OCI-LY7 (cell line): ENCODE measurements at regions not wholly inside any gene's neighbourhood (a gene's known extent, or its start where the extent isn't known, plus 50 kb on each side); places are given as distances from the start of the nearest gene placed in this dataset.

Source experiments
- BruUV-seq: library from RNA; stranded (reverse); fragments of 400-500 nt; replicated peaks from 2 replicates; lab custom pipeline; 2021; lab: Mats Ljungman, UMichigan
- CTCF ChIA-PET: fragments of 300-600 bp; sonication (Branson Sonifier 250); formaldehyde crosslinking; loops from one replicate; lab custom pipeline; 2022; ENCODE audit warnings: antibody characterized with exemption; ENCODE audit not compliant: unreplicated experiment; lab: Charles Lee
- POLR2A ChIA-PET: fragments of 300-600 bp; sonication (Branson Sonifier 250); formaldehyde crosslinking; loops from one replicate; lab custom pipeline; 2022; ENCODE audit warnings: antibody characterized with exemption; lab: Charles Lee
- DNase-seq: peaks from one replicate; pipeline ENCODE4 v3.0.0-alpha.2; 2015; ENCODE audit warnings: low spot score
- H2AFZ ChIP-seq: fragments of 200-600 bp; sonication (generic), shearing (Covaris generic); 2 replicates; pipeline ENCODE4 v1.6.1; 2014; ENCODE audit warnings: mild to moderate bottlenecking, antibody characterized with exemption, low read length, moderate library complexity
- H3K27ac ChIP-seq: fragments of 200-600 bp; sonication (generic); 2 replicates; pipeline ENCODE4 v1.5.1; 2014; ENCODE audit warnings: mixed run types, low read depth, mild to moderate bottlenecking, moderate library complexity, low read length, inconsistent platforms; ENCODE audit not compliant: poor library complexity, severe bottlenecking
- H3K36me3 ChIP-seq: fragments of 200-600 bp; sonication (generic); 2 replicates; pipeline ENCODE4 v1.6.1; 2014; ENCODE audit warnings: mild to moderate bottlenecking, antibody characterized with exemption, low read length, moderate library complexity, mixed read lengths; ENCODE audit not compliant: insufficient read depth
- H3K4me1 ChIP-seq: fragments of 200-600 bp; sonication (generic); 2 replicates; pipeline ENCODE4 v1.5.1; 2014; ENCODE audit warnings: mild to moderate bottlenecking, low read length; ENCODE audit not compliant: insufficient read depth, poor library complexity, severe bottlenecking
- H3K4me2 ChIP-seq: fragments of 200-600 bp; sonication (generic); 2 replicates; pipeline ENCODE4 v1.6.1; 2014; ENCODE audit warnings: mild to moderate bottlenecking, low read length
- H3K4me3 ChIP-seq: fragments of 200-600 bp; sonication (generic); 2 replicates; pipeline ENCODE4 v1.5.1; 2014; ENCODE audit warnings: mild to moderate bottlenecking, low read depth, low read length; ENCODE audit not compliant: poor library complexity, severe bottlenecking
- H3K79me2 ChIP-seq: fragments of 200-600 bp; sonication (generic); 2 replicates; pipeline ENCODE4 v1.6.1; 2016; ENCODE audit warnings: low read depth, mild to moderate bottlenecking, low read length, moderate library complexity, mixed read lengths; ENCODE audit not compliant: insufficient read depth
- H3K9me2 ChIP-seq: fragments of 200-600 bp; sonication (generic); 2 replicates; pipeline ENCODE4 v1.6.1; 2016; ENCODE audit warnings: mild to moderate bottlenecking, low read length, mixed read lengths; ENCODE audit not compliant: insufficient read depth
- H3K9me3 ChIP-seq: fragments of 200-600 bp; sonication (generic); 2 replicates; pipeline ENCODE4 v1.6.1; 2014; ENCODE audit warnings: mild to moderate bottlenecking, mixed run types, low read length, mixed read lengths
- H4K20me1 ChIP-seq: fragments of 200-600 bp; sonication (generic); 2 replicates; pipeline ENCODE4 v1.6.1; 2014; ENCODE audit warnings: mild to moderate bottlenecking, antibody characterized with exemption, low read length, moderate library complexity, mixed read lengths; ENCODE audit not compliant: insufficient read depth
- CTCF ChIP-seq: fragments of 200-600 bp; sonication (generic); conservative IDR thresholded peaks from 2 replicates; pipeline ENCODE4 v1.5.1; 2014; ENCODE audit warnings: mild to moderate bottlenecking, antibody characterized with exemption, low read length, moderate library complexity, mixed read lengths
- EZH2phosphoT487 ChIP-seq: fragments of 200-600 bp; sonication (generic); IDR thresholded peaks from 2 replicates; pipeline ENCODE4 v1.6.1; 2018; ENCODE audit warnings: low read depth, borderline replicate concordance, mild to moderate bottlenecking, mixed run types, antibody characterized with exemption, low read length, moderate library complexity, mixed read lengths
- intact Hi-C: fragments of 100-400 bp; cut with micrococcal nuclease; formaldehyde crosslinking; loops from one replicate; pipeline ENCODE4 v1.10.0; 2022; ENCODE audit not compliant: unreplicated experiment

GRCh38 chr3:128567705-128568356 lies 74.8 kb upstream of the GATA2 start:
- Histone ChIP-seq H2AFZ (no peak overlapping the region), H3K4me1 (no peaks in the 10 kb centered on the region), H3K4me2 (no peak overlapping the region), H3K27ac (no peak overlapping the region), H3K79me2 (no peaks in the 10 kb centered on the region), H3K9me3 (no peaks in the 10 kb centered on the region), H3K4me3 (no peak overlapping the region), H3K36me3 (no peaks in the 10 kb centered on the region), H4K20me1 (no peaks in the 10 kb centered on the region), H3K9me2 (no peaks in the 10 kb centered on the region)
- BruUV-seq = no TSS peak
- no peak for TF ChIP-seq EZH2phosphoT487
- no peak for TF ChIP-seq CTCF
- CTCF ChIA-PET = no interaction called here
- DNase-seq = no peak
- intact Hi-C loops = no loop called here
- POLR2A ChIA-PET = interaction anchor here (0.8 kb wide), 1 partner anchor 14 kb away, joined by 3 read pairs; no protein-coding TSS in a partner anchor

DNA sequence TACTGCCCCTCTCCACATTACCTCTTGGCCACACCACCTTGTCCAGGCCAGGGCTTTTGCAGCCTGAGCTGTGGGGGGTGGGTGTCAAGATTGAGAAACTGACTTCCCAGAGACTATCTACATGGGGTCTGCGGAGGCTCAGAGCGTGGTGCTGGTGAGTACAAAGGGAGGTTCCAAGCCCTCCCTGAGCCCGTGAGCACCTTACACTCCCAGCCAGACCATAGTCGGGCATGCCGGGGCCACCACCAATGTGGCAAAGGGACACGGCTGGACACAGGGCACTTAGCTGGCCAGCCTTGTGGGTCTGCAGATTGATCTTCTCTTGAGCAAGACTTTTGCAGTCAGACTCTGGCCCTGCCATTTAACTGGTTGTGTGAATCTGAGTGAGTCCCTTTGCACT lies 74.1 kb upstream of the GATA2 start:
- intact Hi-C loops = no loop called here
- H3K79me2 ChIP-seq = no peaks in the 10 kb centered on the region
- no peak overlapping the region for H3K27ac ChIP-seq
- no peak overlapping the region for H2AFZ ChIP-seq
- no peaks in the 10 kb centered on the region for H4K20me1 ChIP-seq
- ChIA-PET CTCF (no interaction called here), POLR2A (interaction anchor here (0.6 kb wide), 1 partner anchor 529 kb away, joined by 3 read pairs; no protein-coding TSS in a partner anchor)
- H3K4me1 ChIP-seq = no peaks in the 10 kb centered on the region
- BruUV-seq = no TSS peak
- no peak overlapping the region for H3K4me3 ChIP-seq
- no peak overlapping the region for H3K4me2 ChIP-seq
- H3K9me3 ChIP-seq = no peaks in the 10 kb centered on the region
- no peaks in the 10 kb centered on the region for H3K36me3 ChIP-seq
- DNase-seq = no peak
- TF ChIP-seq EZH2phosphoT487 = no peak
- no peak for TF ChIP-seq CTCF
- H3K9me2 ChIP-seq = no peaks in the 10 kb centered on the region

GRCh38 chr3:128563439-128563838 lies 70.4 kb upstream of the GATA2 start:
- Histone ChIP-seq H3K9me2 (no peaks in the 10 kb centered on the region), H2AFZ (no peak overlapping the region), H3K4me3 (no peak overlapping the region), H3K4me2 (no peak overlapping the region), H4K20me1 (no peaks in the 10 kb centered on the region), H3K4me1 (no peaks in the 10 kb centered on the region), H3K36me3 (no peaks in the 10 kb centered on the region), H3K9me3 (no peaks in the 10 kb centered on the region), H3K79me2 (no peaks in the 10 kb centered on the region), H3K27ac (no peak overlapping the region)
- no peak for DNase-seq
- no peak for TF ChIP-seq CTCF
- TF ChIP-seq EZH2phosphoT487 = no peak
- POLR2A ChIA-PET = no interaction called here
- CTCF ChIA-PET = no interaction called here
- no TSS peak for BruUV-seq
- intact Hi-C loops = no loop called here
